ENCODE measurements at regions not wholly inside any gene's neighbourhood (a gene's known extent, or its start where the extent isn't known, plus 50 kb on each side); places are given as distances from the start of the nearest gene placed in this dataset.

DNA sequence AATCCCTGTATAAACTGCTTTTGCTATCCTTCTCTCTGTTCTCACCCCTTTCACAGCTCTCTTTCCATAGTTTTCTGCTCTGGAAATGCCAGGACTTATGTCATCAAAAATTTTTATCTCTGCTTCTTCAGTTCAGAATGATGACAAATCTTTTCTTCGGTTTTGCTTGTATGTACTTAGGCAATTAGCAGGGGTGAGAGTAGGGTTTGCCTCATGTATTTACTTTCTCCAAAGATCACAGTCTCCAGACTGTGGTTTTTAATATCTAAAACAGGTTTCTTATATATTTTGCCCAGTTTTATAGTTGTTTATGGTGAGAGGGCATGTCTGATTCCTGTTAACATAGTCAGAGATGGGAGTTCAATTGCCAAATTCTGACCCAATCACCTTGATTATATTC, 235.4 kb upstream of the LYPLAL1 start:
- TF ChIP-seq GATA1 (IDR thresholded peaks at IDR 0.05; ENCODE audit: low read depth, low read length): no peak
- TF ChIP-seq POLR2A (IDR thresholded peaks at IDR 0.05; ENCODE audit: low read length): no peak
- no peak for DNase-seq

DNA sequence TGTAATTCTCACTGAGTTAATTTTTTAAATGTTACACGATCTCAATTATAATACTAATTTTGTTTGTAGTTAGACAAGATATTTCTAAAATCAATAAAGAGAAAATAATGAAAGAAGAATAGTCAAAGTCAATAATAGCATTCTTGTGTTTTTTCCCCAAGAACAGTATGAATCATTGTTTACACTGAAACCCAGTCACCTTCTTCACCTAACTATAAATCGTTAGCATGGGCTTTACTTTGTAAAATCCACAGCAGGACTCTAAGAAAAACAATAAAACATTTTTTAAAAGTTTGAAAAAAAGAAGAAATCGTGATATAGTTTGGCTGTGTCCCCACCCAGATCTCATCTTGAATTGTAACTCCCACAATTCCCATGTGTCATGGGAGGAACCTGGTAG, 234.6 kb upstream of the LYPLAL1 start:
- no peak for TF ChIP-seq POLR2A (IDR thresholded peaks at IDR 0.05; ENCODE audit: low read length)
- no peak for TF ChIP-seq GATA1 (IDR thresholded peaks at IDR 0.05; ENCODE audit: low read depth, low read length)

DNA sequence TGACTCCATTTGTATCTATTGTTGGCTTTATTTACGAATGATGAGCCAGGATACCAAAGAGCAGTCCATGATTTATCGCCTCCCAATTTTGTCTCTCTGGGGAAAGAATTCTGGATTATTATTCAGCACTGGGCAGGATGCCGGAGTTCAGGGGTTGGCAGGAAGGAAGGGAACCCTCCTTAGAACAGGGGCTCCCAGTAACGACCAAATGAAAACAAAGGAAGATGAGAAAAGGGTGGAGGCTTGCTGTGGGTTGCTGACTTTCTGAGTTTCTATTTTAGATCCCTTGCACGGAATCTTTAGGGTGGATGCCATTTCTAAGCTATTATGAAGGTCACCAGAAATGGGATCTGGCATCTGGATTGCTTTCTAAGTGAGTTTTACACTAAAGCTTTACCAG, 231.2 kb upstream of the LYPLAL1 start:
- TF ChIP-seq GATA1 (IDR thresholded peaks at IDR 0.05; ENCODE audit: low read depth, low read length): no peak
- no peak for DNase-seq

More for the DNA sequence above, 234.6 kb upstream of the LYPLAL1 start:
- no peak for DNase-seq

- no peak for TF ChIP-seq GATA1 (IDR thresholded peaks at IDR 0.05; ENCODE audit: low read depth, low read length)
- no peak for TF ChIP-seq POLR2A (IDR thresholded peaks at IDR 0.05; ENCODE audit: low read length)
- no peak for DNase-seq
Measured at GRCh38 chr1:218943371-218943770, 230.3 kb upstream of the LYPLAL1 start.

DNA sequence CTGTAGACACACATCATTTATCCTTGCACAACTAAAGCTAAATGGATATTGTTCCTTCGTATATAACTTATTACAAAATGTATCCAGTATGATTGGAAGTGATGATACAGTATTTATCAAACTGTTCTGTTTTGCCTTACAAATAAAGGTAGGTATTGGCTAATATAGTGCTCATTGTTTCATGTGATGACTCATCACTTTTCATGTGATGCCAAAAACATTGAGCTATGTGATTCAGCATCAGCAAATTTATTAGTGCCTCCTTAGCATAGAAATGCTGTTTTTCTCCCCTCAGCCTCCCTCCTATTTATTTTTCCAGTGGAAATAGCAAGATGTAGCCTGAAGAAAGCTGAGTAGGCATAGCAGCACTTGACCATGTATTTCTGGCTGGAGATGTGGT, 228.6 kb upstream of the LYPLAL1 start:
- no peak for DNase-seq
- TF ChIP-seq POLR2A (IDR thresholded peaks at IDR 0.05; ENCODE audit: low read length): no peak
- no peak for TF ChIP-seq GATA1 (IDR thresholded peaks at IDR 0.05; ENCODE audit: low read depth, low read length)

- TF ChIP-seq POLR2A (IDR thresholded peaks at IDR 0.05; ENCODE audit: low read length): no peak
- no peak for TF ChIP-seq GATA1 (IDR thresholded peaks at IDR 0.05; ENCODE audit: low read depth, low read length)
- no peak for DNase-seq
Measured at GRCh38 chr1:218946147-218946546, 227.5 kb upstream of the LYPLAL1 start.

DNA sequence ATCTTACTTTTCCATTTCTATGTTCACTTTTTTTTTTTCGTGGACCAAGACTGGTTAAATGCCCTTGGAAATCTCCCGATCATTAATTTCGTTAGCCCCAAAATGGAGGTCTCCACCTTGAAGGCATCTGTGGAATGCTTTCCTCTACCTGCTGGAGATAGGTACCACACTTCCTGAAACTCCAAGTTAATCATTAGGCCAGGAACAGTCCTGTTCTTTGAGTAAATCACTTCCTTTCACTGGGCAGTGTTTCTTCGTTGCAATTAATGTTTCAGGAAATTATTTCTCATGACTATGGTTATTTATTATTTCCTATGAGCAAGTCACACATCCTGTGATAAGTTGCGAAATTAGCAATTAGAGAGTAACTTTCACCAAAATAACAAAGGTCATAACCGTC, 225.2 kb upstream of the LYPLAL1 start:
- no peak for DNase-seq
- TF ChIP-seq GATA1 (IDR thresholded peaks at IDR 0.05; ENCODE audit: low read depth, low read length): no peak
- no peak for TF ChIP-seq POLR2A (IDR thresholded peaks at IDR 0.05; ENCODE audit: low read length)

DNA sequence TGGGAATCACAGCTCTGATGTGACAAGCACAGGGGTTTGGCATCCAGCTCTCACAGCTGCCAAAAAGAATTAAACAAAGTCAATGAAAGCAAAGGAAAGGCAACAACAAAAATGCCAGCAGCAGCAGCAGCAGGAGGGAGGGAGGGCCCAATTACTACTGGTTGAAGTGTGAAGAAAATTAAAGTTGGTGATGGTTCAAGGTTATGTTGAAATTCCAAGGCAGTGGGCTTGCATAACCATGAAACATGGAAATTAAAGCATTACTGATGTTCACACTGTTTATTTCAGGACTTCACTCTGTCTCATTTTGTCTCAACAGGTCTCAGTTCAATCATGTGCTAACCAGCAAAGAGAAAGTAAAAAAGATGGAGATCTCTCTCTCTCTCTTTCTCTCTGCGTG, 220.3 kb upstream of the LYPLAL1 start:
- no peak for DNase-seq
- TF ChIP-seq GATA1 (IDR thresholded peaks at IDR 0.05; ENCODE audit: low read depth, low read length) (no peak), POLR2A (IDR thresholded peaks at IDR 0.05; ENCODE audit: low read length) (no peak)

DNA sequence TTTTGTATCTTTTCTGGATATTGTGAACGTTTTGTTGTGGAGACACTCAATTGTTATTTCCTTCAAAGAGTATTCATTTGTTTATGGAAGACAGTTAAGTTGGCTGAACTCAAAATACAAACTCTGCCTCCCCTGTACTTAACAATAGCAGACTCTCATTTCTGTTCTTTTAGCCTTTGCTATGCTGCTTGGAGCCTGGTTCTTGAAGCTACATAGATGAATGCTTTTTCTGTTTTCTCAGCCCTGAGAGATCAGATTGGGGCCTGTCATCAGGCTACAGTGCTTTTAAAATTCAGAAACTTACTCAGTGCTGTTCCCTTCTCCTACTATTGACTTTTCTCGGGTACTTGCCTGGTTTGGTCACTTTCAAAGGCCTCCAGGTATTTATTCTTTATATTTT, 215.7 kb upstream of the LYPLAL1 start:
- no peak for TF ChIP-seq GATA1 (IDR thresholded peaks at IDR 0.05; ENCODE audit: low read depth, low read length)
- TF ChIP-seq POLR2A (IDR thresholded peaks at IDR 0.05; ENCODE audit: low read length): no peak
- no peak for DNase-seq

DNA sequence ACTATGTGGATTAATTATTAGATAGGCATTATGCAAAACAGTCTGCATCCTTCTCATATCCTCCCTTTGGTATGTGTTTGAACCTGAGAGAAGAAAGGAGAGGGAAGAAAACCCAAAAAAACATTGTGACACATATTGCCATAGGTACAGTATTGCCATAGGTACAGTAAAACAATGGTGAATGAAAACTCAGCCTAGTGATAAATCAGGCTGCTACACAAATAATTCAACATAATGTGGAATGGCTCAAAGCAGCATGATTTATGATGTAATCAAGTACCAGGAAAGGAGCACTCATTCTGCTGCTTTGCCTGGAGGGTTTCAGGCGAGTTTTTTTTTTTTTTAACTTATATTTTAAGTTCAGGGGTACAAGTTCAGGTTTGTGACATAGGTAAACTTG, 213.9 kb upstream of the LYPLAL1 start:
- TF ChIP-seq GATA1 (IDR thresholded peaks at IDR 0.05; ENCODE audit: low read depth, low read length): no peak
- no peak for TF ChIP-seq POLR2A (IDR thresholded peaks at IDR 0.05; ENCODE audit: low read length)
- no peak for DNase-seq

DNA sequence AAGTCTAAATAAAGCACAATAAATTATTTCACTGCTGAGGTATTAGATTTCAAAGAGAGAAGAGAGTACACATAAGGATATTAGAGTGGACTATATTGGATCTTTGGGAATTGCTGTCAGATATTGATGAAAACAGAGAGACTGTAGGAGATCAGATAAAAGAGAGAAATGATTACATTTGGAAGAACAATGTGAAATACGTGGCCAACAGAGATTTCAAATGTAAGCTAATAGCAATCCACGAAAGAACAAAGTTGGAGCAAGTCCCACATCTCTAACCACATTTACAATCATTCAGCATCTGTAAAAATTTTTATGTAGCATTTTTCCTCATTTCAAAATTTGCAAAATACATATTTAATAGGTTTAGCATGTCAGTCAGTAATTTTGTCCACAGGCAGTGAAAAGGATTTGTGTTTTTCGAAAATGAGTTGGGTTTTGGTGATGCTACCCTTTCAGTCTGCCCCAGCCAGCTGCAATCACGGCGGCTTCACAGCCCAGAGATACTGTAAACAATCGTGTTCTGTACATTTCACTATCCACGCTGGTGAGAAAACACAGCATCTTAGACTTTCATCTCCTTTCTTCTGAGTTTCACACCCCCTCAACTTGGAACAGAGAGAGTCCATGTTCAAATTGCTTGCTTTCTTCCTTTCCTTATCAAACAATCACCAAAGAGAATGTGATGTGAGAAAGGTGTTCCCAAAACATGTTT, 209.1 kb upstream of the LYPLAL1 start:
- no peak for DNase-seq
- no peak for TF ChIP-seq POLR2A (IDR thresholded peaks at IDR 0.05; ENCODE audit: low read length)
- TF ChIP-seq GATA1 (IDR thresholded peaks at IDR 0.05; ENCODE audit: low read depth, low read length): no peak

GRCh38 chr1:218965821-218966220, 207.9 kb upstream of the LYPLAL1 start:
- TF ChIP-seq POLR2A (IDR thresholded peaks at IDR 0.05; ENCODE audit: low read length): no peak
- no peak for TF ChIP-seq GATA1 (IDR thresholded peaks at IDR 0.05; ENCODE audit: low read depth, low read length)
- no peak for DNase-seq

DNA sequence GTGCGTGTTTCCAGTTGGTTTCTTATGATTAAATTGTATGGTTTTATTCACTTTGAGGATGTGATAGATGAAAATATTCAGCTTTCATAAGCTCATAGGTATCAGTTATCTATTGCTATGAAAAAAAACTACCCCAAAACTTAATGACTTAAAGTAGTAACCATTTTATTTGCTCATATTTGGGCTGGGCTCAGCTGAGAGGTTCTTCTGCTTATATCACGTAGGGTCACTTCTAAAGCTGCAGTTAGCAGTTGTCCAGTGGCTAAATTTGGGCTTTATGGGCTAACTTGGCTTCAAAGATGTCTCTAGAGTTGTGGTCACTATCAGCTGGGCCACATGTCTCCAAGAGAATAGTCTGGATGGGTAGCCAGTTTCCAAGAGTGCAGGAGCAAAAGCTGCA, 206.4 kb upstream of the LYPLAL1 start:
- no peak for DNase-seq
- TF ChIP-seq POLR2A (IDR thresholded peaks at IDR 0.05; ENCODE audit: low read length): no peak
- TF ChIP-seq GATA1 (IDR thresholded peaks at IDR 0.05; ENCODE audit: low read depth, low read length): no peak

- no peak for TF ChIP-seq GATA1 (IDR thresholded peaks at IDR 0.05; ENCODE audit: low read depth, low read length)
- TF ChIP-seq POLR2A (IDR thresholded peaks at IDR 0.05; ENCODE audit: low read length): no peak
- no peak for DNase-seq
Measured at GRCh38 chr1:218967836-218968235, 205.8 kb upstream of the LYPLAL1 start.

DNA sequence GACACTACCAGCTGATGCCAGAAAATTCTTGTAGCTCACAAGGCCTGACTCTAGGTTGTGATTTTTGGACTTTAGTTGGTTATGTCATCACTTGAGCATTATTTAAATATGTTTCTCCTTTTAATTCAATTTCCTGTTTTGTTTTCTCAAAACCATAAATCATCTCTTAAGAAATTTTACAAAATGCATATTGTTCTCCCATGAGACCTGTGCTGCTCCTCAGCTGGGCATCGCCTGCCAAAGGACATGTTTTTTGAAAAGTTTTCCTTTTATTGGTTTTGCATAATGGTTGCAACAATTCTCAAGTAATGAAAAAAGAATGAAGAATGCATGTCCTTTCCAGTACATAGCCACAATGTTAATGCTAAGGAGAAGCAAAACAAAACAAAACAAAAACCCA, 204.7 kb upstream of the LYPLAL1 start:
- TF ChIP-seq GATA1 (IDR thresholded peaks at IDR 0.05; ENCODE audit: low read depth, low read length): no peak
- no peak for TF ChIP-seq POLR2A (IDR thresholded peaks at IDR 0.05; ENCODE audit: low read length)
- no peak for DNase-seq
